ELF-1 (cell line): ENCODE measurements at regions not wholly inside any gene's neighbourhood (a gene's known extent, or its start where the extent isn't known, plus 50 kb on each side); places are given as distances from the start of the nearest gene placed in this dataset.

ENCODE experiments used
- DNase-seq: peaks from one replicate; pipeline ENCODE4 v3.0.0-alpha.2; 2016; ENCODE audit warnings: low read depth, low spot score

DNA sequence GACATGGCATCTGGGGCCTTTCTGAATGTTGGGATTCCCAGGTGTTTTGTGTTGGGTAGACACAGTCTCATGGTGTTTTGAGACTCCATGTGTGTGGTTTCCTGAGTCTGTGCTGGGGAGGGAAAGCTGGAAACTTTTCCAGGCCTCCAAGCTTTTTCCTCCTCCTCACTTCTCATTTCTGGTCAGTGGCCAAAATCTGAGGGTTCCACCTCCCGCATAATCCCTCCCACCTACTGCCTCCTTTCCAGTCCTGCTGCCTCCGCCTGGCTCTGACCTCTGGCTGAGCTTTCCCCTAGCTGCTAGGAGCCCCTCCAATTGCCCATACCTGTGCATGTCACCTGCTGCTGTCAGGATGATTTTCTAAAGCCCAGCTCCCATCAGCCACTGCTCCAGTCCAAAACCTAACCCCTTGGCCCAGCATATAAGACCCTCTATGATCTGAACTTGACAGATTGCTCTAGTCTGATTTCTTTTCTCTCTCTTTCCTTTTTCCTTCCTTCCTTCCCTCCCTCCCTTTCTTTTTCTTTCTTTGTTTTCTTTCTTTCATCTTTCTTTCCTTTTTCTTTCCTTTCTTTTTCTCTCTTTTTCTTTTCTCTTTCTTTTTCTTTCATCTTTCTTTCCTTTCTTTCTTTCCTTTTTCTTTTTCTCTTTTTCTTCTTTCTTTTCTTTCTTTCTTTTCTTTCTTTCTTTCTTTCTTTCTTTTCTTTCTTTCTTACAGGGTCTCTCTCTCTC lies 51.4 kb upstream of the NECTIN1 start:
- no peak for DNase-seq

DNA sequence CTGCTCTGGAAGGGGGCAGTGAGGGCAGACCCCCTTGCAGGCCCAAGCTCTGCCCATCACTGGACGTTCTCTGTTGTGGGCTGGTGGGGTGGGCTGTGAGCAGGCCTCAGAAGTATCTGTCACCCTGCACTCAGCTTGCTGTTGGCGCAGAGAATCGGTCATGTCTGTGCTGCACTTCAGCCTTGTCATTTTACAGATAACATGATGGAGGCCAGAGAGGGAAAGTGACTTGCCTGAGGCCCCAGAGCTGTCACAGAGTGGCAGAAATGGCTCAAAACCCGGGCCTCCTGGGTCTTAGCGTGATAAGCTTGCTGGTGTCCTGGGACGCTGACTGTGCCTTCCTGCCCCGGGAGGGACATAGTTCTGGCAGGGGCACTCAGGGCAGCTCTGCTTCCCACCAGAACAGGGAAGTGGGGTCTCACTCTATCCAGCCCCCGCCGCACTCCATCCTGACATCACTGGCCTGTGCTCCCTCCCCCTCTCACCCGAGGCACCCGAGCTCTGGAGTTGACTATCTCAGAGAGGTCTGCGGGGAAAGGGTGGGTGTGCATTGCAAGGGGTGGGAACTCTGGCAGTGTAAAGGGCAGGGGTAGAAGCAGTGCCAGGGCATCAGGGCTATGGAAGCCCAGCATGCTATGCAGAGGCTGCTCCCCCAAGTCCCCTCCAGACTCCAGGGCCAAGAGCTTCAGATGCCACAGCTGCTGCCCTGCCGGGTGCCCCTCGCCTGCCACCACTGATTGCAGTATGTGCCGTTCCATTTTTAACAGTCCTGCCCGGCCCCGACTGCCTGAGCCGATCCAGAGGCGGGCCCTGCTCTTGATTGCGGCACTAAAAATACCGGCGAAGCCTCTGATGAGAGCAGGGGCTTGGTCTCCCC lies 50.4 kb upstream of the NECTIN1 start:
- DNase-seq: no peak
